ENCODE measurements at regions not wholly inside any gene's neighbourhood (a gene's known extent, or its start where the extent isn't known, plus 50 kb on each side); places are given as distances from the start of the nearest gene placed in this dataset.

DNA sequence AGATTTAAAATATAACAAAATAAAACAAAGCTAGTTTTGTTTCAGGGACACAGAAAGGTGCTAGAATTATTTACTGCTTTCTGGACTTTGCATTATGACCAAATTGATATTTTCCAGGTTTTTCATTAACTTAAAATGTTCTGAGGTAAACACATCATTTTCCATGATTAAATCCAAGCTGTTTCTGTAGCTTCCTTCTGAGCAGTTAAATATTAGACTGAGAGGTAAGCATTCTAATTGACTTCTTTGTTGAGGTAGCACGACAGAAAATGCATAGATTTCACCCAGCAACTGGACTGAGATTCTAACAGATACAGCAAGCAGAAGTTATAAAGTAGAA lies 98.3 kb downstream of the BMP4 start:
- Mint-ChIP-seq H3K4me1 (ENCODE audit: unreplicated experiment) (no peaks in the 10 kb centered on the region), H3K27ac (no peak overlapping the region), H3K36me3 (no peaks in the 10 kb centered on the region), H3K9me3 (peaks cover 6% of the 10 kb centered on the region), H3K4me3 (no peak overlapping the region), H3K27me3 (no peaks in the 10 kb centered on the region)
- DNase-seq (ENCODE audit: extremely low spot score, unreplicated experiment): no peak
- TF ChIP-seq, protein P1, sequence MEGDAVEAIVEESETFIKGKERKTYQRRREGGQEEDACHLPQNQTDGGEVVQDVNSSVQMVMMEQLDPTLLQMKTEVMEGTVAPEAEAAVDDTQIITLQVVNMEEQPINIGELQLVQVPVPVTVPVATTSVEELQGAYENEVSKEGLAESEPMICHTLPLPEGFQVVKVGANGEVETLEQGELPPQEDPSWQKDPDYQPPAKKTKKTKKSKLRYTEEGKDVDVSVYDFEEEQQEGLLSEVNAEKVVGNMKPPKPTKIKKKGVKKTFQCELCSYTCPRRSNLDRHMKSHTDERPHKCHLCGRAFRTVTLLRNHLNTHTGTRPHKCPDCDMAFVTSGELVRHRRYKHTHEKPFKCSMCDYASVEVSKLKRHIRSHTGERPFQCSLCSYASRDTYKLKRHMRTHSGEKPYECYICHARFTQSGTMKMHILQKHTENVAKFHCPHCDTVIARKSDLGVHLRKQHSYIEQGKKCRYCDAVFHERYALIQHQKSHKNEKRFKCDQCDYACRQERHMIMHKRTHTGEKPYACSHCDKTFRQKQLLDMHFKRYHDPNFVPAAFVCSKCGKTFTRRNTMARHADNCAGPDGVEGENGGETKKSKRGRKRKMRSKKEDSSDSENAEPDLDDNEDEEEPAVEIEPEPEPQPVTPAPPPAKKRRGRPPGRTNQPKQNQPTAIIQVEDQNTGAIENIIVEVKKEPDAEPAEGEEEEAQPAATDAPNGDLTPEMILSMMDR (conservative IDR thresholded peaks at IDR 0.05): no peak

DNA sequence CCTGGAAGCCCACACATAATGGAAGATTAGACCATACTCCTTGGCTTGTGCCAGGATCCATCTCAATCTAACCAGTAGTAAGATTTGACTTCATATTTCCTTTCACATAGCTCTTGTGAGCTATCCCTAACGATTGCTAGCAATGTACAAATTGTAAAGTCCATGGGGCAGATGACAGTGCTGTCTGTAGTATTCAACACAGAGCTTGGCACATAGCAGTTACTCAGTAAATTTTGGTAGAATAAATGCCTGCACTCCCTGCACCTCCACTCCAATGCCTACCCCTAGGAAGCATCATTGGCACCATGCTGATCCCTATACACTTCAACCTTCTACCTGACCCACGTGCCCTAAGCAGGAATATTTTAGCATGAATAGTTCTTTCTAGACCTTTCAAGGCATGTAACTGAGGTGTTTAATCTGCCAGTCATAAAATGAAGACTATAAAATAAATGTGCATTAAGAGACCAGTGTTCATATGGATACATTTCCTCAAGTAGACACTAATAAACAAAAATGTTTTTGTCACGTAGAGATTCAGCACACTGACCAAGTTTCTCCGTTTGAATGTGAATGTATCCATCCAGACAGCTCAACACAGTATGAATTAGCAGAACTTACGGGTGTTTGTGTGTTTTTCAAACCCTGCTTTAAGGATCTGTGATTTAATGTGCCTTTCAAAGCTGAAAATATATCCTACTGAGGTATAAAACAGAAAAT lies 98.8 kb downstream of the BMP4 start:
- no peaks in the 10 kb centered on the region for H3K27me3 Mint-ChIP-seq
- H3K4me3 Mint-ChIP-seq: no peak overlapping the region
- H3K4me1 Mint-ChIP-seq (ENCODE audit: unreplicated experiment): no peaks in the 10 kb centered on the region
- H3K27ac Mint-ChIP-seq: no peak overlapping the region
- TF ChIP-seq, protein P1 (conservative IDR thresholded peaks at IDR 0.05): no peak
- peaks cover 6% of the 10 kb centered on the region for H3K9me3 Mint-ChIP-seq
- DNase-seq (ENCODE audit: extremely low spot score, unreplicated experiment): no peak
- H3K36me3 Mint-ChIP-seq: no peaks in the 10 kb centered on the region

DNA sequence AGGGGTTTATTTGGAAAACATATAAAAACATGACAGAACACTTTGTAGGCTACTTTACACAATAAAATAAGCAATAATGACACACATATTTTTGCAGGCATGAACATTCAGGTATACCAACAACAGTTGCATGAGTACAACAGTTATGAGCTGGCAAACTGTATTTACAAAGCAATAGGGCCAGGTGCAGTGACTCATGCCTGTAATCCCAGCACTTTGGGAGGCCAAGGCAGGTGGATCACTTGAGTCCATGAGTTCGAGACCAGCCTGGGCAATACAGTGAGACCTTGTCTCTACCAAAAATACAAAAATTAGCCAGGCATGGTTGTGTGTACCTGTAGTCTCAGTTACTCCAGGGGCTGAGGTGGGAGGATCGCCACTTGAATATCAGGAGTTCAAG lies 101.1 kb downstream of the BMP4 start:
- TF ChIP-seq, protein P1 (conservative IDR thresholded peaks at IDR 0.05): no peak
- no peaks in the 10 kb centered on the region for H3K36me3 Mint-ChIP-seq
- H3K9me3 Mint-ChIP-seq: peaks cover 6% of the 10 kb centered on the region
- DNase-seq (ENCODE audit: extremely low spot score, unreplicated experiment): no peak
- peaks cover 11% of the 10 kb centered on the region for H3K4me1 Mint-ChIP-seq (ENCODE audit: unreplicated experiment)
- H3K4me3 Mint-ChIP-seq: no peak overlapping the region
- no peak overlapping the region for H3K27ac Mint-ChIP-seq
- no peaks in the 10 kb centered on the region for H3K27me3 Mint-ChIP-seq

DNA sequence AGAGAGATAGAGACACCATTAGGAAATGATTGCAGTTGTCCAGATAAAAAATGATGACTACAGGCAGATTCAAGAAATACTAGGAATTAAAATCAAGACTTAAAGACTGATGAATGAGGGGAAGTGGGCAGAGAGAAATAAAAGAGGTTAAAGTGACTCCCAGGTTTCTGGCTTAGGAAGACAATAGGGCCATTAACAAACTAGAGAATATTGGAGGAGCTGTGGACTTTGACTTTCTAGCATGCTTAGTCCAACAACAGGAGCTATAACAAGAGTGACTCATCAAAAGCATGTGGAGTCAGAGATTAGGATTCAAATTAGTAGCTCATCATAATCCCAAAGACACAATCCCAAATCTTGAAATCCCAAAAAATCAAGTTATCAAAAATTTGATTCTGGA lies 101.5 kb downstream of the BMP4 start:
- no peaks in the 10 kb centered on the region for H3K36me3 Mint-ChIP-seq
- no peak overlapping the region for H3K4me3 Mint-ChIP-seq
- peaks cover 12% of the 10 kb centered on the region for H3K4me1 Mint-ChIP-seq (ENCODE audit: unreplicated experiment)
- no peak for DNase-seq (ENCODE audit: extremely low spot score, unreplicated experiment)
- H3K9me3 Mint-ChIP-seq: peaks cover 6% of the 10 kb centered on the region
- H3K27ac Mint-ChIP-seq: peak overlapping the region; percentile 3
- TF ChIP-seq, protein P1 (conservative IDR thresholded peaks at IDR 0.05): no peak
- H3K27me3 Mint-ChIP-seq: no peaks in the 10 kb centered on the region

DNA sequence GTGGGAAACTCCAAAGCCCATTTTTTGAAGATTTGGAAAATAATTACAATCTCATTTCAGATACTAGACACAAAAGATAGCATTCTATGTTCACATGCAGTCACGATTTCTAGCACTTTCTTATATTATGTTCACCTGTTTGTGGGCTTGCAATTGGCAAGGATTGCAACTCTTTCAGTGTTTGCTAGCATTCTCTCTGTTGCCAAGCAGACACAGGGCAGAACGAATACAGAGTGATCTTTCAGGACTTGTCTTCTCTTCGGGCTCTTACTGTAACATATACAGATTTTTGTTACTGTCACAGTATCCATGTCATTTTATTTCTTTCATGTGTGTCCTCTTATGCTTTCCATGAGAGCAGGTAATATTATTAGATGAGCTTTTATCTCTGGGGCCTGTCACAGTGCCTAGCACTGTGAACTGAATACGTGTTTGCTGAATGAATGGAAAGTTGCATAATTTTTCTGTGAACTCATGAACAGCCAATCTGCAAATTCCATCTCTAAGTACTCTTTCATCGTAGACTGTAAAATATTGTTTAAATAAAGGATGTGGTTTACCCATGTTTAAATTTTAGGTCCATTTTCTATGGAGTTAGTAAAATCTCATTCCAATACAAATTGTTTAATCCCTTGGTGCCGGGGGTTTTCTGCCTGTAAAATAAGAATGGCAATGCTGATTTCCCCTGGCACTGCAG lies 105.1 kb downstream of the BMP4 start:
- peaks cover 6% of the 10 kb centered on the region for H3K9me3 Mint-ChIP-seq
- no peak overlapping the region for H3K27ac Mint-ChIP-seq
- TF ChIP-seq, protein P1 (conservative IDR thresholded peaks at IDR 0.05): no peak

More for the DNA sequence above, 105.1 kb downstream of the BMP4 start:
- no peaks in the 10 kb centered on the region for H3K36me3 Mint-ChIP-seq
- DNase-seq (ENCODE audit: extremely low spot score, unreplicated experiment): no peak
- no peak overlapping the region for H3K4me3 Mint-ChIP-seq
- no peaks in the 10 kb centered on the region for H3K27me3 Mint-ChIP-seq
- H3K4me1 Mint-ChIP-seq (ENCODE audit: unreplicated experiment): peaks cover 18% of the 10 kb centered on the region
